OCI-LY3 (cell line): ENCODE measurements at regions not wholly inside any gene's neighbourhood (a gene's known extent, or its start where the extent isn't known, plus 50 kb on each side); places are given as distances from the start of the nearest gene placed in this dataset.

Source experiments
- EZH2phosphoT487 ChIP-seq: fragments of 200-600 bp; shearing (Covaris generic); IDR thresholded peaks from 2 replicates; pipeline ENCODE4 v1.6.1; 2018; ENCODE audit warnings: antibody characterized with exemption, mixed run types, low read depth
- TF ChIP-seq, protein P1 (sequence below): fragments of 200-600, 300-600 bp; sonication (generic); IDR thresholded peaks from 2 replicates; pipeline ENCODE4 v1.5.1; 2014; ENCODE audit warnings: antibody characterized with exemption, low read length, low read depth

DNA sequence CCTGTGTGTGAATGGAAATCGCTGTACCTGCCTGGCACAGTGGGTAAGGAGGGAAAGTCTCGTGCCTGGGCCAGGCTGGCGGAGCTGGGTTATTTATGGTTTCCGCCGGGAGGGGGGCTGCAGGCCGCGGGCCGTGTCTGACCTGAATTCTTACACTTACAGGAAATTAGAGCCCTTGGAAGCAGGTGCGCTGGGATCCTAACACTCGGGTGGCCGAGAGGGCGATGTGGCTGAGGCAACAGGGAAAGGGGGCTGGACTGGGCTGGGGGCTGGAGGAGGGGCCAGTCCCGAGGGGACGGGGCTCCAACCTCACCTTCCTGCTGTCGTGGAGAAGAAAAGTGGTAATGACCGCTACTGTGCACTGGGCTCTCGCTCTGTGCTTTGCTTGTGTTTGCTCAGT lies 109.4 kb upstream of the WNT4 start:
- TF ChIP-seq, protein P1, sequence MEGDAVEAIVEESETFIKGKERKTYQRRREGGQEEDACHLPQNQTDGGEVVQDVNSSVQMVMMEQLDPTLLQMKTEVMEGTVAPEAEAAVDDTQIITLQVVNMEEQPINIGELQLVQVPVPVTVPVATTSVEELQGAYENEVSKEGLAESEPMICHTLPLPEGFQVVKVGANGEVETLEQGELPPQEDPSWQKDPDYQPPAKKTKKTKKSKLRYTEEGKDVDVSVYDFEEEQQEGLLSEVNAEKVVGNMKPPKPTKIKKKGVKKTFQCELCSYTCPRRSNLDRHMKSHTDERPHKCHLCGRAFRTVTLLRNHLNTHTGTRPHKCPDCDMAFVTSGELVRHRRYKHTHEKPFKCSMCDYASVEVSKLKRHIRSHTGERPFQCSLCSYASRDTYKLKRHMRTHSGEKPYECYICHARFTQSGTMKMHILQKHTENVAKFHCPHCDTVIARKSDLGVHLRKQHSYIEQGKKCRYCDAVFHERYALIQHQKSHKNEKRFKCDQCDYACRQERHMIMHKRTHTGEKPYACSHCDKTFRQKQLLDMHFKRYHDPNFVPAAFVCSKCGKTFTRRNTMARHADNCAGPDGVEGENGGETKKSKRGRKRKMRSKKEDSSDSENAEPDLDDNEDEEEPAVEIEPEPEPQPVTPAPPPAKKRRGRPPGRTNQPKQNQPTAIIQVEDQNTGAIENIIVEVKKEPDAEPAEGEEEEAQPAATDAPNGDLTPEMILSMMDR, result no peak
- no peak for TF ChIP-seq EZH2phosphoT487
